CD14-positive monocyte (primary cell): ENCODE measurements at regions not wholly inside any gene's neighbourhood (a gene's known extent, or its start where the extent isn't known, plus 50 kb on each side); places are given as distances from the start of the nearest gene placed in this dataset.

Experiments
- DNase-seq, 3 donors: peaks; one replicate each; pipeline ENCODE4 v3.0.0-alpha.2; 2011 to 2022
- H2AFZ ChIP-seq: 2 replicates; pipeline ENCODE4 v1.6.0; 2012; ENCODE audit warnings: mild to moderate bottlenecking, low read depth, low read length, inconsistent platforms; ENCODE audit not compliant: insufficient read depth, poor library complexity, severe bottlenecking
- H3K27ac ChIP-seq, 2 donors: 1 replicate in 1 of 2; 2 replicates in 1 of 2; pipeline ENCODE4 v1.5.1; 2012 to 2013; ENCODE audit warnings: low read length in 2 of 2, control low read depth in 1 of 2, inconsistent platforms in 1 of 2, low read depth in 1 of 2, mild to moderate bottlenecking in 1 of 2
- H3K27me3 ChIP-seq, 2 donors: one replicate each; pipeline versions ENCODE4 v1.6.0 to v1.6.1; 2011 to 2013; ENCODE audit warnings: low read length in 2 of 2; ENCODE audit not compliant: control insufficient read depth in 2 of 2, insufficient read depth in 2 of 2
- H3K36me3 ChIP-seq, 2 donors: replicated peaks in 1 of 2; 1 replicate in 1 of 2; 2 replicates in 1 of 2; pipeline versions ENCODE4 v1.5.1 to v1.6.1; 2012 to 2013; ENCODE audit warnings: low read length in 2 of 2, control low read depth in 1 of 2, inconsistent platforms in 1 of 2, mild to moderate bottlenecking in 1 of 2; ENCODE audit not compliant: insufficient read depth in 2 of 2, control insufficient read depth in 1 of 2
- H3K4me1 ChIP-seq, 2 donors: 1 replicate in 1 of 2; 2 replicates in 1 of 2; pipeline versions ENCODE4 v1.5.1 to v1.6.1; 2012 to 2013; ENCODE audit warnings: low read length in 2 of 2, control low read depth in 1 of 2, inconsistent platforms in 1 of 2, mild to moderate bottlenecking in 1 of 2, moderate library complexity in 1 of 2; ENCODE audit not compliant: insufficient read depth in 2 of 2, control insufficient read depth in 1 of 2
- H3K4me2 ChIP-seq: replicated peaks from 2 replicates; pipeline ENCODE3; 2012; ENCODE audit warnings: low read length, moderate library complexity, mild to moderate bottlenecking; ENCODE audit not compliant: poor library complexity, severe bottlenecking; ENCODE audit errors: extremely low read depth
- H3K4me3 ChIP-seq, 3 experiments: fragments of 200-600 bp in 1 of 3; sonication (generic) in 1 of 3; replicated peaks in 1 of 3; 1 replicate in 2 of 3; 2 replicates in 1 of 3; pipeline ENCODE4 v1.5.1; 2011 to 2013; ENCODE audit warnings: low read length in 3 of 3, mild to moderate bottlenecking in 3 of 3, control low read depth in 2 of 3, low read depth in 2 of 3, inconsistent platforms in 1 of 3, moderate library complexity in 1 of 3
- H3K79me2 ChIP-seq: 2 replicates; pipeline ENCODE4 v1.6.0; 2012; ENCODE audit warnings: mild to moderate bottlenecking, control low read depth, inconsistent platforms, low read length, moderate library complexity; ENCODE audit not compliant: insufficient read depth
- H3K9ac ChIP-seq: 2 replicates; pipeline ENCODE4 v1.6.0; 2017; ENCODE audit warnings: low read length, mild to moderate bottlenecking; ENCODE audit not compliant: insufficient read depth, poor library complexity, severe bottlenecking
- H3K9me3 ChIP-seq, 2 donors: replicated peaks in 1 of 2; 1 replicate in 1 of 2; 2 replicates in 1 of 2; pipeline versions ENCODE4 v1.5.1 to v1.6.1; 2012 to 2013; ENCODE audit warnings: low read length in 2 of 2, control low read depth in 1 of 2; ENCODE audit not compliant: control insufficient read depth in 1 of 2, insufficient read depth in 1 of 2
- H4K20me1 ChIP-seq: 2 replicates; pipeline ENCODE4 v1.6.0; 2012; ENCODE audit warnings: mild to moderate bottlenecking, low read length, control low read depth, moderate library complexity; ENCODE audit not compliant: insufficient read depth
- H3K27ac Mint-ChIP-seq, 7 donors: one replicate each; pipeline ENCODE4 v1.8.0; 2020; ENCODE audit warnings: mild to moderate bottlenecking in 7 of 7, mixed read lengths in 7 of 7, moderate library complexity in 6 of 7, inconsistent platforms in 2 of 7
- H3K27me3 Mint-ChIP-seq, 3 donors: one replicate each; pipeline ENCODE4 v1.8.0; 2021 to 2022; ENCODE audit warnings: low read depth in 3 of 3, mild to moderate bottlenecking in 3 of 3, mixed read lengths in 3 of 3, moderate library complexity in 3 of 3, inconsistent platforms in 1 of 3
- H3K36me3 Mint-ChIP-seq, 2 donors: one replicate each; pipeline ENCODE4 v1.8.0; 2020; ENCODE audit warnings: mixed read lengths in 2 of 2, inconsistent platforms in 1 of 2, mild to moderate bottlenecking in 1 of 2
- H3K4me1 Mint-ChIP-seq: one replicate; pipeline ENCODE4 v1.8.0; 2020; ENCODE audit warnings: mild to moderate bottlenecking, mixed read lengths
- H3K4me3 Mint-ChIP-seq, 2 donors: one replicate each; pipeline ENCODE4 v1.8.0; 2020; ENCODE audit warnings: mild to moderate bottlenecking in 2 of 2, mixed read lengths in 2 of 2, moderate library complexity in 1 of 2
- H3K9me3 Mint-ChIP-seq, 7 donors: one replicate each; pipeline ENCODE4 v1.8.0; 2020 to 2022; ENCODE audit warnings: mixed read lengths in 7 of 7, mild to moderate bottlenecking in 6 of 7, moderate library complexity in 6 of 7, inconsistent platforms in 2 of 7
- CTCF ChIP-seq: fragments of 200-600 bp; IDR thresholded peaks from one replicate; pipeline ENCODE4 v1.8.0; 2022; ENCODE audit warnings: antibody characterized with exemption, mild to moderate bottlenecking
- WGBS: methylation state at CpG from one replicate; pipeline ENCODE4 v1.1.5; 2013; ENCODE audit warnings: missing lambda C conversion rate; ENCODE audit not compliant: insufficient coverage; 5-methylcytosine and 5-hydroxymethylcytosine counted together
- intact Hi-C, 2 donors: fragments of 100-400 bp; cut with micrococcal nuclease; formaldehyde crosslinking; loops; one replicate each; pipeline versions ENCODE4 v1.15.0 to v1.15.1; 2023

- Mint-ChIP-seq H3K36me3 (no peaks in the 10 kb centered on the region), H3K27ac (no peak overlapping the region), H3K4me3 (no peak overlapping the region), H3K4me1 (peaks cover 8% of the 10 kb centered on the region), H3K27me3 (peaks cover 0 to 2% (median 0%) of the 10 kb centered on the region in 3 donors), H3K9me3 (peaks cover 0 to 3% (median 1%) of the 10 kb centered on the region in 7 donors)
- Histone ChIP-seq H3K9me3 (peaks cover 0 to 5% of the 10 kb centered on the region in 2 donors), H3K36me3 (no peaks in the 10 kb centered on the region), H4K20me1 (no peaks in the 10 kb centered on the region), H3K4me3 (no peak overlapping the region), H3K4me1 (peaks cover 3 to 30% of the 10 kb centered on the region in 2 donors), H3K27me3 (no peaks in the 10 kb centered on the region), H3K4me2 (no peak overlapping the region), H2AFZ (no peak overlapping the region), H3K27ac (no peak overlapping the region), H3K79me2 (no peaks in the 10 kb centered on the region), H3K9ac (no peak overlapping the region)
- no peak for TF ChIP-seq CTCF
- WGBS = 75% methylated on average over 1 of the region's 2 CpGs
- intact Hi-C loops = no loop called here
- no peak for DNase-seq
Measured at GRCh38 chr4:14337892-14338584, 664.2 kb upstream of the CPEB2 start.

GRCh38 chr4:14338585-14339265, 663.6 kb upstream of the CPEB2 start:
- Histone ChIP-seq H3K27ac (no peak overlapping the region), H3K4me1 (peaks cover 3 to 30% of the 10 kb centered on the region in 2 donors), H3K36me3 (no peaks in the 10 kb centered on the region), H3K4me3 (no peak overlapping the region), H3K27me3 (no peaks in the 10 kb centered on the region), H4K20me1 (no peaks in the 10 kb centered on the region), H3K4me2 (no peak overlapping the region), H3K9ac (no peak overlapping the region), H2AFZ (no peak overlapping the region), H3K9me3 (peaks cover 0 to 5% of the 10 kb centered on the region in 2 donors), H3K79me2 (no peaks in the 10 kb centered on the region)
- H3K4me1 Mint-ChIP-seq = peaks cover 8% of the 10 kb centered on the region
- H3K36me3 Mint-ChIP-seq = no peaks in the 10 kb centered on the region
- H3K27me3 Mint-ChIP-seq = peaks cover 0 to 2% (median 0%) of the 10 kb centered on the region in 3 donors
- DNase-seq = no peak
- intact Hi-C loops = no loop called here
- peak overlapping the region in 2 of 7 donors; percentile 14 to 21 for H3K27ac Mint-ChIP-seq
- TF ChIP-seq CTCF = no peak
- H3K4me3 Mint-ChIP-seq = no peak overlapping the region
- no CpG with 5 or more reads among the region's 4 CpGs for WGBS
- peaks cover 0 to 3% (median 1%) of the 10 kb centered on the region in 7 donors for H3K9me3 Mint-ChIP-seq
